ENCODE measurements at regions not wholly inside any gene's neighbourhood (a gene's known extent, or its start where the extent isn't known, plus 50 kb on each side); places are given as distances from the start of the nearest gene placed in this dataset.

GRCh38 chr3:64987726-64988125, 299.9 kb upstream of the ADAMTS9 start:
- DNase-seq, result no peak

GRCh38 chr3:64985072-64985471, 297.3 kb upstream of the ADAMTS9 start:
- no peak for DNase-seq

GRCh38 chr3:64983583-64984359, 296.0 kb upstream of the ADAMTS9 start:
- no peak for DNase-seq

GRCh38 chr3:64977308-64978100, 289.7 kb upstream of the ADAMTS9 start:
- DNase-seq, result no peak

GRCh38 chr3:64976456-64976855, 288.7 kb upstream of the ADAMTS9 start:
- no peak for DNase-seq

- no peak for DNase-seq
These were observed 287.3 kb upstream of the ADAMTS9 start for GRCh38 chr3:64975147-64975546.

GRCh38 chr3:64974401-64974800, 286.6 kb upstream of the ADAMTS9 start:
- no peak for DNase-seq

GRCh38 chr3:64972793-64973192, 285.0 kb upstream of the ADAMTS9 start:
- no peak for DNase-seq

- DNase-seq, result no peak
These were observed 283.8 kb upstream of the ADAMTS9 start for GRCh38 chr3:64971602-64972001.

GRCh38 chr3:64970634-64971033, 282.8 kb upstream of the ADAMTS9 start:
- no peak for DNase-seq

GRCh38 chr3:64961301-64961700, 273.5 kb upstream of the ADAMTS9 start:
- DNase-seq, result no peak

- no peak for DNase-seq
These were observed 270.5 kb upstream of the ADAMTS9 start for GRCh38 chr3:64958199-64958843.

GRCh38 chr3:64957408-64958198, 269.8 kb upstream of the ADAMTS9 start:
- DNase-seq, result no peak

GRCh38 chr3:64956711-64957325, 269.0 kb upstream of the ADAMTS9 start:
- no peak for DNase-seq

GRCh38 chr3:64954995-64955636, 267.3 kb upstream of the ADAMTS9 start:
- peak; percentile 44 for DNase-seq

- peak; percentile 12 for DNase-seq
These were observed 257.4 kb upstream of the ADAMTS9 start for GRCh38 chr3:64945171-64945729.

GRCh38 chr3:64943866-64944265, 256.1 kb upstream of the ADAMTS9 start:
- no peak for DNase-seq

- DNase-seq, result no peak
These were observed 253.0 kb upstream of the ADAMTS9 start for GRCh38 chr3:64940596-64941348.

GRCh38 chr3:64939747-64940450, 252.1 kb upstream of the ADAMTS9 start:
- DNase-seq, result no peak

- no peak for DNase-seq
These were observed 251.5 kb upstream of the ADAMTS9 start for GRCh38 chr3:64939309-64939708.

All from GDM1 (cell line).